Stimulated activated CD8-positive, alpha-beta memory T cell treated with anti-CD3 and anti-CD28 coated beads, Interleukin-4, amount 100 ng/mL, for 4 hours (primary cell): ENCODE measurements at regions not wholly inside any gene's neighbourhood (a gene's known extent, or its start where the extent isn't known, plus 50 kb on each side); places are given as distances from the start of the nearest gene placed in this dataset.

ENCODE experiments used
- DNase-seq, 2 donors: peaks; one replicate each; pipeline ENCODE4 v3.0.0-alpha.2; 2020; ENCODE audit warnings: low read depth in 2 of 2, low spot score in 1 of 2

GRCh38 chr5:167800427-167800826, 491.0 kb upstream of the WWC1 start:
- no peak for DNase-seq

GRCh38 chr5:167801999-167802398, 489.4 kb upstream of the WWC1 start:
- DNase-seq = no peak

GRCh38 chr5:167802755-167803431, 488.6 kb upstream of the WWC1 start:
- no peak for DNase-seq

GRCh38 chr5:167804512-167805220, 486.8 kb upstream of the WWC1 start:
- DNase-seq = no peak

GRCh38 chr5:167810573-167810972, 480.9 kb upstream of the WWC1 start:
- no peak for DNase-seq

GRCh38 chr5:167812871-167813270, 478.6 kb upstream of the WWC1 start:
- DNase-seq = no peak

- DNase-seq = no peak
These were observed 478.1 kb upstream of the WWC1 start for GRCh38 chr5:167813389-167813788.

GRCh38 chr5:167814040-167814439, 477.4 kb upstream of the WWC1 start:
- no peak for DNase-seq

GRCh38 chr5:167814828-167815227, 476.6 kb upstream of the WWC1 start:
- no peak for DNase-seq

GRCh38 chr5:167816354-167816753, 475.1 kb upstream of the WWC1 start:
- DNase-seq = no peak

- no peak for DNase-seq
These were observed 474.6 kb upstream of the WWC1 start for GRCh38 chr5:167816864-167817263.

- no peak for DNase-seq
These were observed 472.0 kb upstream of the WWC1 start for GRCh38 chr5:167819406-167819805.

GRCh38 chr5:167820101-167820990, 471.1 kb upstream of the WWC1 start:
- no peak for DNase-seq

- no peak for DNase-seq
These were observed 470.3 kb upstream of the WWC1 start for GRCh38 chr5:167821151-167821550.

- no peak for DNase-seq
These were observed 469.8 kb upstream of the WWC1 start for GRCh38 chr5:167821669-167822068.

- DNase-seq = no peak
These were observed 469.2 kb upstream of the WWC1 start for GRCh38 chr5:167822241-167822640.

GRCh38 chr5:167823405-167823804, 468.0 kb upstream of the WWC1 start:
- no peak for DNase-seq

- no peak for DNase-seq
These were observed 463.7 kb upstream of the WWC1 start for GRCh38 chr5:167827766-167828165.

- no peak for DNase-seq
These were observed 459.5 kb upstream of the WWC1 start for GRCh38 chr5:167831754-167832504.

GRCh38 chr5:167832609-167833008, 458.8 kb upstream of the WWC1 start:
- DNase-seq = no peak

- no peak for DNase-seq
These were observed 458.0 kb upstream of the WWC1 start for GRCh38 chr5:167833456-167833855.
